ENCODE measurements at regions not wholly inside any gene's neighbourhood (a gene's known extent, or its start where the extent isn't known, plus 50 kb on each side); places are given as distances from the start of the nearest gene placed in this dataset.
"Not testable (repeated sequence)": the region's sequence is repeated elsewhere in the genome, so short reads cannot be mapped to it uniquely, and the experiment has no call there.

GRCh38 chrX:94302446-94302845 is 628.4 kb downstream of the FAM133A start:
- WGBS (ENCODE audit: insufficient coverage, low lambda C conversion rate), result no CpG with 5 or more reads among the region's 2 CpGs
- no peak overlapping the region for H3K4me3 ChIP-seq (ENCODE audit: low read length)
- H3K27me3 ChIP-seq (ENCODE audit: control insufficient read depth, insufficient read depth, low read length), result no peaks in the 10 kb centered on the region
- no peak overlapping the region for H3K27ac ChIP-seq (ENCODE audit: low read length)
- no peaks in the 10 kb centered on the region for H3K36me3 ChIP-seq (ENCODE audit: control insufficient read depth, insufficient read depth, low read length)
- no peaks in the 10 kb centered on the region for H3K9me3 ChIP-seq (ENCODE audit: control insufficient read depth, low read depth, low read length)
- no peaks in the 10 kb centered on the region for H3K4me1 ChIP-seq (ENCODE audit: control insufficient read depth, insufficient read depth, low read length)
- DNase-seq, result no peak

- DNase-seq, result no peak
- H3K27ac ChIP-seq (ENCODE audit: low read length), result no peak overlapping the region
- 80% methylated on average over 1 of the region's 1 CpG for WGBS (ENCODE audit: insufficient coverage, low lambda C conversion rate)
- no peak overlapping the region for H3K4me3 ChIP-seq (ENCODE audit: low read length)
- no peaks in the 10 kb centered on the region for H3K27me3 ChIP-seq (ENCODE audit: control insufficient read depth, insufficient read depth, low read length)
- H3K36me3 ChIP-seq (ENCODE audit: control insufficient read depth, insufficient read depth, low read length), result no peaks in the 10 kb centered on the region
- H3K9me3 ChIP-seq (ENCODE audit: control insufficient read depth, low read depth, low read length), result no peaks in the 10 kb centered on the region
- H3K4me1 ChIP-seq (ENCODE audit: control insufficient read depth, insufficient read depth, low read length), result no peaks in the 10 kb centered on the region
Observed at GRCh38 chrX:94329182-94329581, 655.2 kb downstream of the FAM133A start.

- not testable (repeated sequence) for H3K4me3 ChIP-seq (ENCODE audit: low read length); DNase-seq; H3K27me3 ChIP-seq (ENCODE audit: control insufficient read depth, insufficient read depth, low read length); H3K27ac ChIP-seq (ENCODE audit: low read length); H3K36me3 ChIP-seq (ENCODE audit: control insufficient read depth, insufficient read depth, low read length); H3K9me3 ChIP-seq (ENCODE audit: control insufficient read depth, low read depth, low read length); H3K4me1 ChIP-seq (ENCODE audit: control insufficient read depth, insufficient read depth, low read length)
- 100% methylated on average over 1 of the region's 7 CpGs for WGBS (ENCODE audit: insufficient coverage, low lambda C conversion rate)
Observed at GRCh38 chrX:94341730-94342129, 667.7 kb downstream of the FAM133A start.

GRCh38 chrX:94361241-94361640 is 687.2 kb downstream of the FAM133A start:
- WGBS (ENCODE audit: insufficient coverage, low lambda C conversion rate), result 90% methylated on average over 2 of the region's 10 CpGs
- H3K36me3 ChIP-seq (ENCODE audit: control insufficient read depth, insufficient read depth, low read length), result no peaks in the 10 kb centered on the region
- H3K4me1 ChIP-seq (ENCODE audit: control insufficient read depth, insufficient read depth, low read length), result no peaks in the 10 kb centered on the region
- no peaks in the 10 kb centered on the region for H3K27me3 ChIP-seq (ENCODE audit: control insufficient read depth, insufficient read depth, low read length)
- no peak overlapping the region for H3K4me3 ChIP-seq (ENCODE audit: low read length)
- no peak overlapping the region for H3K27ac ChIP-seq (ENCODE audit: low read length)
- no peak for DNase-seq
- H3K9me3 ChIP-seq (ENCODE audit: control insufficient read depth, low read depth, low read length), result no peaks in the 10 kb centered on the region

- no CpG with 5 or more reads among the region's 3 CpGs for WGBS (ENCODE audit: insufficient coverage, low lambda C conversion rate)
- Histone ChIP-seq H3K4me3 (ENCODE audit: low read length) (no peak overlapping the region), H3K4me1 (ENCODE audit: control insufficient read depth, insufficient read depth, low read length) (no peaks in the 10 kb centered on the region), H3K27ac (ENCODE audit: low read length) (no peak overlapping the region), H3K9me3 (ENCODE audit: control insufficient read depth, low read depth, low read length) (no peaks in the 10 kb centered on the region), H3K36me3 (ENCODE audit: control insufficient read depth, insufficient read depth, low read length) (no peaks in the 10 kb centered on the region), H3K27me3 (ENCODE audit: control insufficient read depth, insufficient read depth, low read length) (no peaks in the 10 kb centered on the region)
- no peak for DNase-seq
Observed at GRCh38 chrX:94365736-94366135, 691.7 kb downstream of the FAM133A start.

- WGBS (ENCODE audit: insufficient coverage, low lambda C conversion rate), result no CpG with 5 or more reads among the region's 4 CpGs
- Histone ChIP-seq H3K4me1 (ENCODE audit: control insufficient read depth, insufficient read depth, low read length) (no peaks in the 10 kb centered on the region), H3K27me3 (ENCODE audit: control insufficient read depth, insufficient read depth, low read length) (no peaks in the 10 kb centered on the region), H3K27ac (ENCODE audit: low read length) (no peak overlapping the region), H3K9me3 (ENCODE audit: control insufficient read depth, low read depth, low read length) (no peaks in the 10 kb centered on the region), H3K4me3 (ENCODE audit: low read length) (no peak overlapping the region), H3K36me3 (ENCODE audit: control insufficient read depth, insufficient read depth, low read length) (no peaks in the 10 kb centered on the region)
- no peak for DNase-seq
Observed at GRCh38 chrX:94366616-94367015, 692.6 kb downstream of the FAM133A start.

GRCh38 chrX:94389044-94389443 is 715.0 kb downstream of the FAM133A start:
- Histone ChIP-seq H3K27ac (ENCODE audit: low read length) (no peak overlapping the region), H3K4me1 (ENCODE audit: control insufficient read depth, insufficient read depth, low read length) (no peaks in the 10 kb centered on the region), H3K4me3 (ENCODE audit: low read length) (no peak overlapping the region), H3K9me3 (ENCODE audit: control insufficient read depth, low read depth, low read length) (no peaks in the 10 kb centered on the region), H3K36me3 (ENCODE audit: control insufficient read depth, insufficient read depth, low read length) (no peaks in the 10 kb centered on the region), H3K27me3 (ENCODE audit: control insufficient read depth, insufficient read depth, low read length) (no peaks in the 10 kb centered on the region)
- no peak for DNase-seq

- H3K27ac ChIP-seq (ENCODE audit: low read length), result no peak overlapping the region
- H3K4me3 ChIP-seq (ENCODE audit: low read length), result no peak overlapping the region
- H3K27me3 ChIP-seq (ENCODE audit: control insufficient read depth, insufficient read depth, low read length), result no peaks in the 10 kb centered on the region
- no peaks in the 10 kb centered on the region for H3K36me3 ChIP-seq (ENCODE audit: control insufficient read depth, insufficient read depth, low read length)
- no peak for DNase-seq
- no peaks in the 10 kb centered on the region for H3K9me3 ChIP-seq (ENCODE audit: control insufficient read depth, low read depth, low read length)
- H3K4me1 ChIP-seq (ENCODE audit: control insufficient read depth, insufficient read depth, low read length), result no peaks in the 10 kb centered on the region
- WGBS (ENCODE audit: insufficient coverage, low lambda C conversion rate), result no CpG with 5 or more reads among the region's 2 CpGs
Observed at GRCh38 chrX:94400488-94400887, 726.5 kb downstream of the FAM133A start.

- Histone ChIP-seq H3K27ac (ENCODE audit: low read length) (no peak overlapping the region), H3K27me3 (ENCODE audit: control insufficient read depth, insufficient read depth, low read length) (no peaks in the 10 kb centered on the region), H3K36me3 (ENCODE audit: control insufficient read depth, insufficient read depth, low read length) (no peaks in the 10 kb centered on the region), H3K9me3 (ENCODE audit: control insufficient read depth, low read depth, low read length) (no peaks in the 10 kb centered on the region), H3K4me1 (ENCODE audit: control insufficient read depth, insufficient read depth, low read length) (no peaks in the 10 kb centered on the region), H3K4me3 (ENCODE audit: low read length) (no peak overlapping the region)
- DNase-seq, result no peak
- WGBS (ENCODE audit: insufficient coverage, low lambda C conversion rate), result no CpG with 5 or more reads among the region's 2 CpGs
Observed at GRCh38 chrX:94401426-94401825, 727.4 kb downstream of the FAM133A start.

GRCh38 chrX:94414746-94415145 is 740.7 kb downstream of the FAM133A start:
- 90% methylated on average over 2 of the region's 4 CpGs for WGBS (ENCODE audit: insufficient coverage, low lambda C conversion rate)
- Histone ChIP-seq H3K4me1 (ENCODE audit: control insufficient read depth, insufficient read depth, low read length) (no peaks in the 10 kb centered on the region), H3K36me3 (ENCODE audit: control insufficient read depth, insufficient read depth, low read length) (no peaks in the 10 kb centered on the region), H3K27ac (ENCODE audit: low read length) (no peak overlapping the region), H3K4me3 (ENCODE audit: low read length) (no peak overlapping the region), H3K9me3 (ENCODE audit: control insufficient read depth, low read depth, low read length) (no peaks in the 10 kb centered on the region), H3K27me3 (ENCODE audit: control insufficient read depth, insufficient read depth, low read length) (no peaks in the 10 kb centered on the region)
- no peak for DNase-seq

- H3K27ac ChIP-seq (ENCODE audit: low read length), result no peak overlapping the region
- H3K4me3 ChIP-seq (ENCODE audit: low read length), result no peak overlapping the region
- no peaks in the 10 kb centered on the region for H3K9me3 ChIP-seq (ENCODE audit: control insufficient read depth, low read depth, low read length)
- no peaks in the 10 kb centered on the region for H3K27me3 ChIP-seq (ENCODE audit: control insufficient read depth, insufficient read depth, low read length)
- no peaks in the 10 kb centered on the region for H3K4me1 ChIP-seq (ENCODE audit: control insufficient read depth, insufficient read depth, low read length)
- H3K36me3 ChIP-seq (ENCODE audit: control insufficient read depth, insufficient read depth, low read length), result no peaks in the 10 kb centered on the region
- DNase-seq, result no peak
Observed at GRCh38 chrX:94418065-94418464, 744.1 kb downstream of the FAM133A start.
